B cell (primary cell): ENCODE measurements at regions not wholly inside any gene's neighbourhood (a gene's known extent, or its start where the extent isn't known, plus 50 kb on each side); places are given as distances from the start of the nearest gene placed in this dataset.

ENCODE experiments used
- ATAC-seq: fragments of 200-7000 bp; cut with Tn5 transposase; one replicate; pipeline ENCODE4 v1.10.0; 2021; ENCODE audit warnings: low read depth, mild to moderate bottlenecking, moderate number of reproducible peaks, moderate library complexity
- CTCF ChIA-PET: fragments of 350-600 bp; sonication (Branson Sonifier 250); formaldehyde crosslinking; loops from one replicate; lab custom pipeline; 2021; ENCODE audit warnings: antibody characterized with exemption, inconsistent platforms; lab: Charles Lee
- POLR2A ChIA-PET: fragments of 350-600 bp; sonication (Branson Sonifier 250); formaldehyde crosslinking; loops from one replicate; lab custom pipeline; 2021; ENCODE audit warnings: antibody characterized with exemption; lab: Charles Lee
- DNase-seq: peaks from one replicate; pipeline ENCODE4 v3.0.0; 2013
- H2AFZ ChIP-seq: 2 replicates; pipeline ENCODE4 v1.6.1; 2012; ENCODE audit warnings: mild to moderate bottlenecking, low read depth, low read length; ENCODE audit not compliant: insufficient read depth, poor library complexity, severe bottlenecking
- H3K27ac ChIP-seq, 2 donors: 1 replicate in 1 of 2; 2 replicates in 1 of 2; pipeline ENCODE4 v1.5.1; 2012 to 2013; ENCODE audit warnings: low read length in 2 of 2, mild to moderate bottlenecking in 2 of 2, moderate library complexity in 1 of 2
- H3K27me3 ChIP-seq, 4 experiments: fragments of 200-600 bp in 1 of 4; sonication (generic) in 1 of 4; replicated peaks in 1 of 4; 1 replicate in 2 of 4; 2 replicates in 2 of 4; pipeline versions ENCODE4 v1.6.1 to v1.7.0; 2013 to 2016; ENCODE audit warnings: low read length in 3 of 4, mild to moderate bottlenecking in 2 of 4, mixed read lengths in 1 of 4, moderate library complexity in 1 of 4; ENCODE audit not compliant: insufficient read depth in 4 of 4, control insufficient read depth in 3 of 4; ENCODE audit errors: control extremely low read depth in 1 of 4
- H3K36me3 ChIP-seq, 2 experiments: replicated peaks in 1 of 2; 1 replicate in 1 of 2; 2 replicates in 1 of 2; pipeline versions ENCODE4 v1.6.1 to v1.7.1; 2013; ENCODE audit warnings: low read length in 1 of 2; ENCODE audit not compliant: insufficient read depth in 2 of 2, control insufficient read depth in 1 of 2; ENCODE audit errors: control extremely low read depth in 1 of 2, extremely low read depth in 1 of 2
- H3K4me1 ChIP-seq, 2 donors: fragments of 200-600 bp in 1 of 2; sonication (generic) in 1 of 2; 1 replicate in 1 of 2; 2 replicates in 1 of 2; pipeline versions ENCODE4 v1.5.1 to v1.6.1; 2013 to 2017; ENCODE audit warnings: low read length in 2 of 2; ENCODE audit not compliant: control insufficient read depth in 2 of 2, insufficient read depth in 2 of 2
- H3K4me2 ChIP-seq: replicated peaks from 2 replicates; pipeline ENCODE3; 2012; ENCODE audit warnings: mild to moderate bottlenecking, low read depth, low read length; ENCODE audit not compliant: poor library complexity, severe bottlenecking
- H3K4me3 ChIP-seq, 5 experiments: fragments of 200-600 bp in 1 of 5; sonication (generic) in 1 of 5; 1 replicate in 3 of 5; 2 replicates in 2 of 5; pipeline versions ENCODE4 v1.5.1 to v1.7.0; 2011 to 2016; ENCODE audit warnings: low read length in 4 of 5, mild to moderate bottlenecking in 4 of 5, low read depth in 2 of 5, control low read depth in 1 of 5, moderate library complexity in 1 of 5; ENCODE audit not compliant: insufficient read depth in 1 of 5; ENCODE audit errors: control extremely low read depth in 1 of 5, extremely low read depth in 1 of 5
- H3K79me2 ChIP-seq: fragments of 200-600 bp; sonication (generic); one replicate; pipeline ENCODE4 v1.6.0; 2016; ENCODE audit warnings: low read length; ENCODE audit not compliant: control insufficient read depth, insufficient read depth
- H3K9ac ChIP-seq: fragments of 200-600 bp; sonication (generic); 2 replicates; pipeline ENCODE4 v1.6.1; 2017; ENCODE audit warnings: mild to moderate bottlenecking, low read length, moderate library complexity
- H3K9me3 ChIP-seq, 3 donors: one replicate each; pipeline versions ENCODE4 v1.6.1 to v1.7.1; 2013; ENCODE audit warnings: low read length in 2 of 3; ENCODE audit not compliant: control insufficient read depth in 2 of 3, insufficient read depth in 1 of 3; ENCODE audit errors: control extremely low read depth in 1 of 3
- H4K20me1 ChIP-seq: 2 replicates; pipeline ENCODE4 v1.6.0; 2012; ENCODE audit warnings: mild to moderate bottlenecking, low read length; ENCODE audit not compliant: insufficient read depth, control insufficient read depth, poor library complexity, severe bottlenecking
- H3K27ac Mint-ChIP-seq: one replicate; pipeline ENCODE4 v1.8.0; 2021; ENCODE audit warnings: mixed read lengths
- H3K27me3 Mint-ChIP-seq: one replicate; pipeline ENCODE4 v1.8.0; 2021; ENCODE audit warnings: mixed read lengths
- H3K4me1 Mint-ChIP-seq: one replicate; pipeline ENCODE4 v1.8.0; 2021; ENCODE audit warnings: mixed read lengths
- H3K4me3 Mint-ChIP-seq: one replicate; pipeline ENCODE4 v1.8.0; 2021; ENCODE audit warnings: mixed read lengths
- H3K9me3 Mint-ChIP-seq: one replicate; pipeline ENCODE4 v1.8.0; 2022; ENCODE audit warnings: mixed read lengths; ENCODE audit not compliant: insufficient read depth
- CTCF ChIP-seq: fragments of 200-600 bp; IDR thresholded peaks from one replicate; pipeline ENCODE4 v1.8.0; 2022; ENCODE audit warnings: antibody characterized with exemption, mild to moderate bottlenecking
- EZH2 ChIP-seq: IDR thresholded peaks from 2 replicates; pipeline ENCODE4 v1.6.1; 2012; ENCODE audit warnings: borderline replicate concordance, low read depth, mild to moderate bottlenecking, moderate library complexity, low read length; ENCODE audit not compliant: insufficient read depth, poor library complexity, severe bottlenecking
- WGBS: methylation state at CpG from one replicate; pipeline ENCODE4 v1.1.5; 2013; ENCODE audit warnings: missing lambda C conversion rate; ENCODE audit not compliant: insufficient coverage; 5-methylcytosine and 5-hydroxymethylcytosine counted together
- intact Hi-C: fragments of 100-400 bp; cut with micrococcal nuclease; formaldehyde crosslinking; loops from one replicate; pipeline ENCODE4 v1.10.0; 2022

GRCh38 chr21:35178098-35178497, 129.0 kb upstream of the RUNX1 start:
- Mint-ChIP-seq H3K4me3 (no peak overlapping the region), H3K4me1 (no peaks in the 10 kb centered on the region), H3K27me3 (no peaks in the 10 kb centered on the region), H3K9me3 (peaks cover 2% of the 10 kb centered on the region), H3K27ac (no peak overlapping the region)
- no peak overlapping the region for H3K9ac ChIP-seq
- no peaks in the 10 kb centered on the region for H3K79me2 ChIP-seq
- no peaks in the 10 kb centered on the region for H3K27me3 ChIP-seq
- CTCF ChIA-PET: interaction anchor here (1.0 to 1.5 kb wide), 2 partner anchors 8 to 11 kb away, joined by 3 read pairs; no protein-coding TSS in a partner anchor
- H3K9me3 ChIP-seq: peaks cover 0 to 4% (median 0%) of the 10 kb centered on the region in 3 donors
- H3K4me2 ChIP-seq: no peak overlapping the region
- POLR2A ChIA-PET: no interaction called here
- ATAC-seq (no peak), DNase-seq (no peak)
- H4K20me1 ChIP-seq: no peaks in the 10 kb centered on the region
- intact Hi-C loops: no loop called here
- WGBS: no CpG with 5 or more reads among the region's 4 CpGs
- no peaks in the 10 kb centered on the region for H3K4me1 ChIP-seq
- no peaks in the 10 kb centered on the region for H3K36me3 ChIP-seq
- H3K4me3 ChIP-seq: no peak overlapping the region
- TF ChIP-seq CTCF (no peak), EZH2 (no peak)
- H2AFZ ChIP-seq: no peak overlapping the region
- no peak overlapping the region for H3K27ac ChIP-seq

- Histone ChIP-seq H3K79me2 (no peaks in the 10 kb centered on the region), H3K4me2 (peak overlapping the region; percentile 28), H3K36me3 (no peaks in the 10 kb centered on the region), H3K27me3 (no peaks in the 10 kb centered on the region), H3K9me3 (peaks cover 0 to 5% (median 4%) of the 10 kb centered on the region in 3 donors), H3K4me3 (no peak overlapping the region), H2AFZ (no peak overlapping the region), H3K9ac (no peak overlapping the region), H4K20me1 (no peaks in the 10 kb centered on the region), H3K27ac (no peak overlapping the region), H3K4me1 (peaks cover 19 to 21% of the 10 kb centered on the region in 2 donors)
- Mint-ChIP-seq H3K27ac (no peak overlapping the region), H3K4me3 (no peak overlapping the region), H3K9me3 (peaks cover 2% of the 10 kb centered on the region), H3K27me3 (no peaks in the 10 kb centered on the region), H3K4me1 (peaks cover 18% of the 10 kb centered on the region)
- POLR2A ChIA-PET: no interaction called here
- intact Hi-C loops: no loop called here
- DNase-seq (no peak), ATAC-seq (no peak)
- no peak for TF ChIP-seq EZH2
- CTCF ChIA-PET: no interaction called here
- WGBS: no CpG with 5 or more reads among the region's 2 CpGs
These were observed 123.1 kb upstream of the RUNX1 start for GRCh38 chr21:35172231-35172630.
